ENCODE measurements at regions not wholly inside any gene's neighbourhood (a gene's known extent, or its start where the extent isn't known, plus 50 kb on each side); places are given as distances from the start of the nearest gene placed in this dataset.
"Not testable (repeated sequence)": the region's sequence is repeated elsewhere in the genome, so short reads cannot be mapped to it uniquely, and the experiment has no call there.

GRCh38 chr13:52324831-52325230 lies 81.1 kb downstream of the THSD1 start:
- H3K36me3 ChIP-seq (ENCODE audit: insufficient read depth, low read length); H3K4me3 ChIP-seq (ENCODE audit: low read length); H3K27me3 ChIP-seq (ENCODE audit: insufficient read depth, low read length, poor library complexity, severe bottlenecking); H3K4me3 Mint-ChIP-seq; H3K27ac ChIP-seq (ENCODE audit: low read depth, low read length); H3K27ac Mint-ChIP-seq; H3K36me3 Mint-ChIP-seq; H3K9me3 ChIP-seq (ENCODE audit: low read length); DNase-seq; CTCF ChIA-PET; H3K4me1 Mint-ChIP-seq; H3K4me1 ChIP-seq (ENCODE audit: insufficient read depth, low read length); POLR2A ChIA-PET; H3K9me3 Mint-ChIP-seq: not testable (repeated sequence)
- peaks cover 2 to 11% of the 10 kb centered on the region in 2 donors for H3K27me3 Mint-ChIP-seq

- H3K27me3 ChIP-seq (ENCODE audit: insufficient read depth, low read length, poor library complexity, severe bottlenecking), result no peaks in the 10 kb centered on the region
- peaks cover 7 to 42% of the 10 kb centered on the region in 2 donors for H3K27me3 Mint-ChIP-seq
- ChIA-PET CTCF (no interaction called here), POLR2A (no interaction called here)
- H3K4me1 Mint-ChIP-seq, result peaks cover 3 to 4% (median 4%) of the 10 kb centered on the region in 3 donors
- H3K4me1 ChIP-seq (ENCODE audit: insufficient read depth, low read length), result no peaks in the 10 kb centered on the region
- peaks cover 0 to 4% (median 0%) of the 10 kb centered on the region in 3 donors for H3K36me3 Mint-ChIP-seq
- no peak overlapping the region for H3K4me3 Mint-ChIP-seq
- no peaks in the 10 kb centered on the region for H3K36me3 ChIP-seq (ENCODE audit: insufficient read depth, low read length)
- no peak for DNase-seq
- no peaks in the 10 kb centered on the region for H3K9me3 ChIP-seq (ENCODE audit: low read length)
- H3K4me3 ChIP-seq (ENCODE audit: low read length), result no peak overlapping the region
- no peak overlapping the region for H3K27ac Mint-ChIP-seq
- no peaks in the 10 kb centered on the region for H3K9me3 Mint-ChIP-seq
- no peak overlapping the region for H3K27ac ChIP-seq (ENCODE audit: low read depth, low read length)
Measured at GRCh38 chr13:52319876-52320275, 86.1 kb downstream of the THSD1 start.

GRCh38 chr13:52309833-52310232 lies 96.1 kb downstream of the THSD1 start:
- CTCF ChIA-PET, H3K4me1 Mint-ChIP-seq, POLR2A ChIA-PET: not testable (repeated sequence)

GRCh38 chr13:52306336-52306735 lies 99.6 kb downstream of the THSD1 start:
- H3K27ac ChIP-seq (ENCODE audit: low read depth, low read length); H3K27ac Mint-ChIP-seq; H3K4me3 ChIP-seq (ENCODE audit: low read length); H3K9me3 ChIP-seq (ENCODE audit: low read length); H3K27me3 ChIP-seq (ENCODE audit: insufficient read depth, low read length, poor library complexity, severe bottlenecking); H3K27me3 Mint-ChIP-seq; H3K4me1 Mint-ChIP-seq; H3K4me1 ChIP-seq (ENCODE audit: insufficient read depth, low read length); CTCF ChIA-PET; H3K36me3 Mint-ChIP-seq; POLR2A ChIA-PET; H3K36me3 ChIP-seq (ENCODE audit: insufficient read depth, low read length); H3K4me3 Mint-ChIP-seq; DNase-seq: not testable (repeated sequence)
- H3K9me3 Mint-ChIP-seq, result peaks cover 0 to 19% (median 13%) of the 10 kb centered on the region in 5 donors

More at GRCh38 chr13:52309833-52310232, 96.1 kb downstream of the THSD1 start:
- not testable (repeated sequence) for H3K27ac ChIP-seq (ENCODE audit: low read depth, low read length); H3K9me3 ChIP-seq (ENCODE audit: low read length); H3K4me1 ChIP-seq (ENCODE audit: insufficient read depth, low read length); H3K27me3 Mint-ChIP-seq; H3K4me3 ChIP-seq (ENCODE audit: low read length); H3K27me3 ChIP-seq (ENCODE audit: insufficient read depth, low read length, poor library complexity, severe bottlenecking); H3K36me3 ChIP-seq (ENCODE audit: insufficient read depth, low read length); H3K4me3 Mint-ChIP-seq; H3K27ac Mint-ChIP-seq; DNase-seq; H3K36me3 Mint-ChIP-seq
- peaks cover 0 to 18% (median 16%) of the 10 kb centered on the region in 5 donors for H3K9me3 Mint-ChIP-seq

- H3K9me3 ChIP-seq (ENCODE audit: low read length); H3K27me3 Mint-ChIP-seq; H3K4me3 ChIP-seq (ENCODE audit: low read length); H3K9me3 Mint-ChIP-seq; POLR2A ChIA-PET; H3K4me3 Mint-ChIP-seq; H3K27ac ChIP-seq (ENCODE audit: low read depth, low read length); H3K27me3 ChIP-seq (ENCODE audit: insufficient read depth, low read length, poor library complexity, severe bottlenecking); H3K36me3 Mint-ChIP-seq; CTCF ChIA-PET; H3K36me3 ChIP-seq (ENCODE audit: insufficient read depth, low read length); H3K4me1 ChIP-seq (ENCODE audit: insufficient read depth, low read length); H3K4me1 Mint-ChIP-seq; DNase-seq: not testable (repeated sequence)
- H3K27ac Mint-ChIP-seq, result peak overlapping the region in 1 of 8 donors; percentile 54
Measured at GRCh38 chr13:52303098-52303497, 102.9 kb downstream of the THSD1 start.

GRCh38 chr13:52302688-52303087 lies 103.3 kb downstream of the THSD1 start:
- DNase-seq; H3K4me1 ChIP-seq (ENCODE audit: insufficient read depth, low read length); H3K36me3 Mint-ChIP-seq; H3K36me3 ChIP-seq (ENCODE audit: insufficient read depth, low read length); CTCF ChIA-PET; H3K27ac Mint-ChIP-seq; POLR2A ChIA-PET; H3K9me3 Mint-ChIP-seq; H3K9me3 ChIP-seq (ENCODE audit: low read length); H3K4me3 Mint-ChIP-seq; H3K27ac ChIP-seq (ENCODE audit: low read depth, low read length); H3K4me3 ChIP-seq (ENCODE audit: low read length); H3K27me3 Mint-ChIP-seq; H3K27me3 ChIP-seq (ENCODE audit: insufficient read depth, low read length, poor library complexity, severe bottlenecking); H3K4me1 Mint-ChIP-seq: not testable (repeated sequence)

GRCh38 chr13:52301810-52302400 lies 104.1 kb downstream of the THSD1 start:
- H3K4me3 Mint-ChIP-seq; DNase-seq; H3K4me3 ChIP-seq (ENCODE audit: low read length); H3K9me3 ChIP-seq (ENCODE audit: low read length); H3K36me3 ChIP-seq (ENCODE audit: insufficient read depth, low read length); H3K4me1 ChIP-seq (ENCODE audit: insufficient read depth, low read length); CTCF ChIA-PET; H3K27ac Mint-ChIP-seq; H3K27me3 ChIP-seq (ENCODE audit: insufficient read depth, low read length, poor library complexity, severe bottlenecking); H3K27ac ChIP-seq (ENCODE audit: low read depth, low read length); H3K9me3 Mint-ChIP-seq; H3K27me3 Mint-ChIP-seq; H3K4me1 Mint-ChIP-seq; POLR2A ChIA-PET; H3K36me3 Mint-ChIP-seq: not testable (repeated sequence)

GRCh38 chr13:52298079-52298661 lies 107.8 kb downstream of the THSD1 start:
- H3K4me3 Mint-ChIP-seq; CTCF ChIA-PET; DNase-seq; POLR2A ChIA-PET; H3K4me1 Mint-ChIP-seq; H3K36me3 Mint-ChIP-seq; H3K9me3 ChIP-seq (ENCODE audit: low read length); H3K4me1 ChIP-seq (ENCODE audit: insufficient read depth, low read length); H3K4me3 ChIP-seq (ENCODE audit: low read length); H3K27ac ChIP-seq (ENCODE audit: low read depth, low read length); H3K27me3 ChIP-seq (ENCODE audit: insufficient read depth, low read length, poor library complexity, severe bottlenecking); H3K27ac Mint-ChIP-seq; H3K9me3 Mint-ChIP-seq; H3K27me3 Mint-ChIP-seq; H3K36me3 ChIP-seq (ENCODE audit: insufficient read depth, low read length): not testable (repeated sequence)

- H3K36me3 Mint-ChIP-seq; H3K4me1 ChIP-seq (ENCODE audit: insufficient read depth, low read length); H3K27ac ChIP-seq (ENCODE audit: low read depth, low read length); H3K9me3 Mint-ChIP-seq; H3K9me3 ChIP-seq (ENCODE audit: low read length); H3K4me3 ChIP-seq (ENCODE audit: low read length); H3K36me3 ChIP-seq (ENCODE audit: insufficient read depth, low read length); H3K27me3 ChIP-seq (ENCODE audit: insufficient read depth, low read length, poor library complexity, severe bottlenecking); CTCF ChIA-PET; H3K4me3 Mint-ChIP-seq; POLR2A ChIA-PET; H3K4me1 Mint-ChIP-seq; DNase-seq; H3K27ac Mint-ChIP-seq: not testable (repeated sequence)
- H3K27me3 Mint-ChIP-seq, result peaks cover 3 to 23% of the 10 kb centered on the region in 2 donors
Measured at GRCh38 chr13:52288891-52289290, 117.1 kb downstream of the THSD1 start.

Data from CD8-positive, alpha-beta memory T cell (primary cell).